GM10248 (cell line): ENCODE measurements at regions not wholly inside any gene's neighbourhood (a gene's known extent, or its start where the extent isn't known, plus 50 kb on each side); places are given as distances from the start of the nearest gene placed in this dataset.

Experiments
- CTCF ChIA-PET: fragments of 300-600 bp; sonication (Branson Sonifier 250); formaldehyde crosslinking; extraction: SDS; loops from one replicate; lab custom pipeline; 2021; ENCODE audit warnings: antibody characterized with exemption; lab: Yijun Ruan, JAX
- POLR2A ChIA-PET: fragments of 350-650 bp; sonication (Branson Sonifier 250); formaldehyde crosslinking; extraction: SDS; loops from one replicate; lab custom pipeline; 2020; ENCODE audit warnings: antibody characterized with exemption; lab: Yijun Ruan, JAX
- DNase-seq: peaks from one replicate; pipeline ENCODE4 v3.0.0; 2012; ENCODE audit errors: extremely low spot score
- TF ChIP-seq, protein P1 (sequence below): IDR thresholded peaks from 2 replicates; pipeline ENCODE4 v1.5.1; 2012; ENCODE audit warnings: mild to moderate bottlenecking, low read depth; ENCODE audit errors: extremely low read depth, missing control alignments, control extremely low read depth

DNA sequence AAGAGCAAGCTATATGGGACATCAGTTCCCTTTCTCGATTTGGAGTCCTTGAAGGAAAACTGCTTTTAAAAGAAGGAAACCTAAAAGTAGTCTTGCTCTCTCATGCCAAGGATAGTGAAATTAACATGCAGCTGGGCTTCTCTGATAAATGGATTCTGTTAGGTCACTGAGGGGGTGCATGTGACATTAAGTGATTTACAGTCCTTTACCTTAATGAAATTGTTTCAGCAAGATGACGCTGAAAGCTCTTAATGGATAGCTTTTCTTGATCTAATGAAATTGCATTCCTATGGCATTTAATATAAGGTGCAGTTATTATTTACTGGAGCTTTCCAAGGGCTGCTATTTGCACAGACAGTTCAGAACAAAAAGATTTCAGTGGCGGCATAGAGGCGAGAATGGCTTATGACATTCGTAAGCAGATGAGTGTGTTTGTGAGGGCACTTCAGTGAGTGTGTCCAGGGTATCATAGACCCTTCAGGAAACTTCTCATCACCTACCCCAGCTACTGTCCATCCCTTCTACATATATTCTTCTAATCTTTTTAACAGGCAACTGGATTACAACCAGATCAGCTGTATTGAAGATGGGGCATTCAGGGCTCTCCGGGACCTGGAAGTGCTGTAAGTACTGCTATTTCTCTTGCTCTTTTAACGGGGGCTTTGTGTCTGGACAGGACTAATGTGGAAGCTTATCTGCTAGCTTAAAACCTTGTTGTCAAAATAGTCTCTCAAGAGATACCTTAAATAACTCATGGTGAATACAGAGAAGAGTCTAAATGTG is 219.9 kb upstream of the PACRGL start:
- TF ChIP-seq, protein P1, sequence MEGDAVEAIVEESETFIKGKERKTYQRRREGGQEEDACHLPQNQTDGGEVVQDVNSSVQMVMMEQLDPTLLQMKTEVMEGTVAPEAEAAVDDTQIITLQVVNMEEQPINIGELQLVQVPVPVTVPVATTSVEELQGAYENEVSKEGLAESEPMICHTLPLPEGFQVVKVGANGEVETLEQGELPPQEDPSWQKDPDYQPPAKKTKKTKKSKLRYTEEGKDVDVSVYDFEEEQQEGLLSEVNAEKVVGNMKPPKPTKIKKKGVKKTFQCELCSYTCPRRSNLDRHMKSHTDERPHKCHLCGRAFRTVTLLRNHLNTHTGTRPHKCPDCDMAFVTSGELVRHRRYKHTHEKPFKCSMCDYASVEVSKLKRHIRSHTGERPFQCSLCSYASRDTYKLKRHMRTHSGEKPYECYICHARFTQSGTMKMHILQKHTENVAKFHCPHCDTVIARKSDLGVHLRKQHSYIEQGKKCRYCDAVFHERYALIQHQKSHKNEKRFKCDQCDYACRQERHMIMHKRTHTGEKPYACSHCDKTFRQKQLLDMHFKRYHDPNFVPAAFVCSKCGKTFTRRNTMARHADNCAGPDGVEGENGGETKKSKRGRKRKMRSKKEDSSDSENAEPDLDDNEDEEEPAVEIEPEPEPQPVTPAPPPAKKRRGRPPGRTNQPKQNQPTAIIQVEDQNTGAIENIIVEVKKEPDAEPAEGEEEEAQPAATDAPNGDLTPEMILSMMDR: no peak
- no peak for DNase-seq
- POLR2A ChIA-PET: no interaction called here
- CTCF ChIA-PET: interaction anchor here (0.8 to 2.4 kb wide), 4 partner anchors 9 to 15 kb away, joined by 3 to 9 read pairs (median 3); no protein-coding TSS in a partner anchor

DNA sequence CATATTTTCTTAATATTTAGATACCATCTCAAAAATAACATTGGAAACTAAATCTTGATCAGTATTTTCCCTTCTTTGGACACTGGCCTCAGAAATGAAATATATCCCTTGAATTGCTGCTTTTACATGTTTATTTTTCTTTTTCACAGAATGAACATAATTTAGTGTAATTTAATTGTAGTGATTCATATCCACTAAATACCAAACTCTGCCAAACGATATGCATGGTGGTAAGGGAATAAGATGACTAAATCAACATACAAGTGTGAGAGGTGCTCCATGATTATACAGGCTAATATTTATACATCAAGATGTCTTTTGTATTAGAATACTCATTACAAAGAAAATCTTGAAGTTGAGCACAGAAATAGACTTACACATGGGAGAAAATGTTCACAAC is 216.8 kb upstream of the PACRGL start:
- TF ChIP-seq, protein P1: no peak
- no peak for DNase-seq
- ChIA-PET CTCF (no interaction called here), POLR2A (no interaction called here)

DNA sequence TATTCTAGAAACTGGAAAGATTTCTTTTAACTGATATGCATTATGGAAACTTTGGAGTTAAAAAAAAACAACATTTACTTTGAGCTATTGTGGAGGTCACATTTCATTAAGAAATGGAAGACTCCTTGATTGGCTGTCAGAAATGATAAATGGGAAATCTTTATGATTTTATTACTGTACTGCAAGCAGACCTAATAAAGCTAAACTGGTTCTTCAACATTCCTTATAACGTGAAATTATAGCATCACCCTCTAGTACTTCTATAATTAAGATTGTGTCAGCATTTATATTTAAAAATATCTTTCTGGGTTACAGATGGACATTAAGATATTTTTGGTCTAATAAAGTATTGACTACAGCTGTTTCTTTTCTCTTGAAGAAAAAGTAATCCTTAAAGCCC is 213.8 kb upstream of the PACRGL start:
- CTCF ChIA-PET: interaction anchor here (1.2 to 2.6 kb wide), 2 partner anchors 15 to 194 kb away, joined by 3 to 9 read pairs; no protein-coding TSS in a partner anchor
- no peak for DNase-seq
- TF ChIP-seq, protein P1: no peak
- POLR2A ChIA-PET: no interaction called here

- DNase-seq: no peak
- ChIA-PET POLR2A (no interaction called here), CTCF (interaction anchor here (0.7 to 2.6 kb wide), 4 partner anchors 9 to 195 kb away, joined by 3 to 9 read pairs (median 3); no protein-coding TSS in a partner anchor)
- TF ChIP-seq, protein P1: no peak
Measured at GRCh38 chr4:20487446-20487845, 212.8 kb upstream of the PACRGL start.

GRCh38 chr4:20487852-20488251 is 212.4 kb upstream of the PACRGL start:
- TF ChIP-seq, protein P1: no peak
- no peak for DNase-seq
- ChIA-PET POLR2A (no interaction called here), CTCF (interaction anchor here (0.7 to 2.6 kb wide), 3 partner anchors 9 to 13 kb away, joined by 3 to 9 read pairs (median 3); no protein-coding TSS in a partner anchor)

GRCh38 chr4:20490734-20491133 is 209.5 kb upstream of the PACRGL start:
- CTCF ChIA-PET: interaction anchor here (2.0 kb wide), 1 partner anchor 12 kb away, joined by 9 read pairs; no protein-coding TSS in a partner anchor
- TF ChIP-seq, protein P1: no peak
- DNase-seq: no peak
- POLR2A ChIA-PET: no interaction called here
